HCT116 (cell line): ENCODE measurements at regions not wholly inside any gene's neighbourhood (a gene's known extent, or its start where the extent isn't known, plus 50 kb on each side); places are given as distances from the start of the nearest gene placed in this dataset.

Experiments
- ATAC-seq: fragments of 200-7000 bp; cut with Tn5 transposase; 2 replicates; pipeline ENCODE4 v1.9.1; 2020; ENCODE audit warnings: mild to moderate bottlenecking, moderate library complexity
- BruUV-seq: library from RNA; stranded (reverse); fragments of 400-500 nt; replicated peaks from 2 replicates; lab custom pipeline; 2021; lab: Mats Ljungman, UMichigan
- CTCF ChIA-PET: fragments of 300-600 bp; sonication (Branson Sonifier 250); formaldehyde crosslinking; loops from one replicate; lab custom pipeline; 2021; ENCODE audit warnings: antibody characterized with exemption; lab: Charles Lee
- POLR2A ChIA-PET: fragments of 300-600, 350-600 bp; sonication (Branson Sonifier 250); formaldehyde crosslinking; loops from one replicate; lab custom pipeline; 2021; ENCODE audit warnings: antibody characterized with exemption; lab: Charles Lee
- RAD21 ChIA-PET, 2 experiments: fragments of 300-600 bp; sonication (Branson Sonifier 250); formaldehyde crosslinking; loops; one replicate each; lab custom pipeline; 2023; ENCODE audit warnings: low total read pairs in 2 of 2; ENCODE audit not compliant: uncharacterized antibody in 2 of 2, unreplicated experiment in 2 of 2, low non-redundant PET in 1 of 2; lab: Charles Lee
- DNase-seq: peaks from one replicate; pipeline ENCODE4 v3.0.0-alpha.2; 2010; ENCODE audit warnings: low read depth, low spot score
- H2AFZ ChIP-seq: fragments of 200-600 bp; shearing (Covaris generic), sonication (generic); 2 replicates; pipeline ENCODE4 v1.6.1; 2017; ENCODE audit warnings: low read depth, mixed run types, mixed read lengths, antibody characterized with exemption, low read length; ENCODE audit not compliant: poor library complexity, severe bottlenecking
- H3K27ac ChIP-seq: 2 replicates; pipeline ENCODE4 v1.5.1; 2012; ENCODE audit warnings: low read depth, low read length
- H3K27me3 ChIP-seq: fragments of 200-600 bp; sonication (generic); 2 replicates; pipeline ENCODE4 v1.6.1; 2016; ENCODE audit warnings: mixed run types, low read length, mixed read lengths; ENCODE audit not compliant: insufficient read depth
- H3K36me3 ChIP-seq, 2 experiments: fragments of 200-500 bp in 1 of 2; fragments of 200-600 bp in 1 of 2; sonication (Bioruptor generic) in 1 of 2; sonication (generic) in 1 of 2; 2 replicates each; pipeline versions ENCODE4 v1.5.1 to v1.6.1; 2014 to 2016; ENCODE audit warnings: low read length in 2 of 2, inconsistent platforms in 1 of 2, mixed read lengths in 1 of 2, mixed run types in 1 of 2; ENCODE audit not compliant: insufficient read depth in 2 of 2, control insufficient read depth in 1 of 2
- H3K4me1 ChIP-seq, 2 experiments: fragments of 200-600 bp in 1 of 2; sonication (generic) in 1 of 2; 2 replicates each; pipeline versions ENCODE4 v1.5.1 to v1.6.1; 2012 to 2017; ENCODE audit warnings: low read length in 2 of 2, inconsistent platforms in 1 of 2, mild to moderate bottlenecking in 1 of 2, mixed read lengths in 1 of 2, mixed run types in 1 of 2, moderate library complexity in 1 of 2; ENCODE audit not compliant: insufficient read depth in 2 of 2, control insufficient read depth in 1 of 2
- H3K4me2 ChIP-seq: fragments of 200-600 bp; sonication (generic); 2 replicates; pipeline ENCODE4 v1.6.1; 2017; ENCODE audit warnings: mixed run types, low read length, mixed read lengths
- H3K4me3 ChIP-seq, 2 experiments: fragments of 200-600 bp in 1 of 2; sonication (generic) in 1 of 2; replicated peaks in 1 of 2; 2 replicates each; pipeline ENCODE4 v1.5.1; 2011 to 2016; ENCODE audit warnings: low read length in 2 of 2, control low read depth in 1 of 2, low read depth in 1 of 2, mild to moderate bottlenecking in 1 of 2, mixed read lengths in 1 of 2, mixed run types in 1 of 2
- H3K79me2 ChIP-seq: fragments of 200-600 bp; sonication (generic); 2 replicates; pipeline ENCODE4 v1.6.1; 2017; ENCODE audit warnings: mild to moderate bottlenecking, mixed run types, low read length, moderate library complexity, mixed read lengths; ENCODE audit not compliant: insufficient read depth
- H3K9ac ChIP-seq: fragments of 200-600 bp; sonication (generic); 2 replicates; pipeline ENCODE4 v1.6.1; 2016; ENCODE audit warnings: low read length, mixed read lengths
- H3K9me2 ChIP-seq: fragments of 200-600 bp; sonication (generic), shearing (Covaris generic); 2 replicates; pipeline ENCODE4 v1.6.1; 2017; ENCODE audit warnings: mixed run types, mild to moderate bottlenecking, moderate library complexity; ENCODE audit not compliant: insufficient read depth
- H3K9me3 ChIP-seq, 2 experiments: fragments of 200-500 bp in 1 of 2; fragments of 200-600 bp in 1 of 2; sonication (Bioruptor generic) in 1 of 2; sonication (generic) in 1 of 2; 2 replicates each; pipeline ENCODE4 v1.6.1; 2014 to 2017; ENCODE audit warnings: low read length in 2 of 2, mixed read lengths in 2 of 2, inconsistent platforms in 1 of 2, low read depth in 1 of 2, mild to moderate bottlenecking in 1 of 2, mixed run types in 1 of 2, moderate library complexity in 1 of 2; ENCODE audit not compliant: control insufficient read depth in 1 of 2, insufficient read depth in 1 of 2
- H4K20me1 ChIP-seq: fragments of 200-600 bp; sonication (generic), shearing (Covaris generic); 2 replicates; pipeline ENCODE4 v1.6.1; 2017; ENCODE audit warnings: mixed run types, mild to moderate bottlenecking, moderate library complexity; ENCODE audit not compliant: insufficient read depth
- CBX3 ChIP-seq: IDR thresholded peaks from 2 replicates; pipeline ENCODE4 v1.6.1; 2012; ENCODE audit warnings: low read depth
- CEBPB ChIP-seq: IDR thresholded peaks from 2 replicates; pipeline ENCODE4 v1.6.1; 2012; ENCODE audit warnings: low read depth
- ELF1 ChIP-seq: IDR thresholded peaks from 2 replicates; pipeline ENCODE4 v1.6.1; 2012; ENCODE audit warnings: low read depth, borderline replicate concordance
- FOSL1 ChIP-seq: IDR thresholded peaks from 2 replicates; pipeline ENCODE4 v1.6.1; 2012; ENCODE audit warnings: low read depth
- JUND ChIP-seq: IDR thresholded peaks from 2 replicates; pipeline ENCODE4 v1.6.1; 2012
- POLR2A ChIP-seq: IDR thresholded peaks from 2 replicates; pipeline ENCODE4 v1.7.0; 2011; ENCODE audit warnings: borderline replicate concordance; ENCODE audit not compliant: insufficient read depth, insufficient read length; ENCODE audit errors: extremely low read depth
- RAD21 ChIP-seq: IDR thresholded peaks from 2 replicates; pipeline ENCODE4 v1.6.1; 2012; ENCODE audit warnings: low read depth, mild to moderate bottlenecking
- SIN3A ChIP-seq: IDR thresholded peaks from 2 replicates; pipeline ENCODE4 v1.6.1; 2012; ENCODE audit warnings: low read depth
- intact Hi-C: fragments of 100-400 bp; cut with micrococcal nuclease; formaldehyde crosslinking; loops from 2 replicates; pipeline ENCODE4 v1.10.0; 2022
- TF ChIP-seq, protein P1 (sequence below): IDR thresholded peaks from 2 replicates; pipeline ENCODE4 v1.6.1; 2012
- TF ChIP-seq, protein P2 (sequence below), 3 experiments: fragments of 200-600 bp in 1 of 3; sonication (generic) in 1 of 3; IDR thresholded peaks in 2 of 3; conservative IDR thresholded peaks in 1 of 3; 2 replicates each; pipeline ENCODE4 v1.5.1; 2012 to 2017; ENCODE audit warnings: low read depth in 2 of 3, low read length in 2 of 3, antibody characterized with exemption in 1 of 3, borderline replicate concordance in 1 of 3, control low read depth in 1 of 3, mild to moderate bottlenecking in 1 of 3, mixed read lengths in 1 of 3, mixed run types in 1 of 3, moderate library complexity in 1 of 3; ENCODE audit not compliant: insufficient read depth in 1 of 3
- TF ChIP-seq, protein P3 (sequence below): IDR thresholded peaks from 2 replicates; pipeline ENCODE4 v1.6.1; 2012; ENCODE audit warnings: low read depth

DNA sequence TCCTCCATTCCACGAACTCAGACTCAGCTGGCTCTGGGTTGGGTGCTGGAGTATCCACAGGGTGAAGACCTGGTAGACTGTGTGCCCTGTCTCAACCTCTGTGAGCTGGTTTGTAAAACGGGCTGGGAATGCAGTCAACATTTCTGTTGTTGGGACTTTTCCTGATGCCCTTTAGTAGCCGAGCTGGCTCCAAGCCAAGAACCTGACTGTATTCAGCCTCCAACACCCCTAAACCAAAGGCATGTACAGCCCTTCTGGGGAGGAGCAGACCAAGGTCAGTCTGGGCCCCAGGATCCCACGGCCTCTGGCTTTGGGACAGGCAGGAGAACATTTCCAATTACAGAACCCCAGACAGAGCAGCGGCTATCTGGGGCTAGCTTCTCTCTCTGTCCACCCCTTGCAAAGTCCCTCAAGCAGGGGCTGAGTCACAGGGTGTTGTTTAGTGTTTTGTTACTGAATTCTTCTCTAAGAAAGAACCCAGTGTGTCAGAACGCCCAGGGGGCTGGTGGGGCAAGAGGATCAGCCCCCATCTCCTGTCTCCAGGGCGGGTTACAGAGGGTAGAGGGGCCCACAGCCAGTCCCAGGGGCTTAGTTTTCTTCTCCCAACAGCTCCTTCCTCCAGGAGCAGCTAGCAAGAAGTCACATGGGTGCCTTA is 56.8 kb upstream of the SLC6A6 start:
- ATAC-seq: no peak
- CTCF ChIA-PET: no interaction called here
- intact Hi-C loops: no loop called here
- no peak overlapping the region for H3K27ac ChIP-seq
- no peaks in the 10 kb centered on the region for H3K79me2 ChIP-seq
- no peaks in the 10 kb centered on the region for H3K27me3 ChIP-seq
- H3K9ac ChIP-seq: no peak overlapping the region
- no peak overlapping the region for H2AFZ ChIP-seq
- H3K9me2 ChIP-seq: no peaks in the 10 kb centered on the region
- RAD21 ChIA-PET: no interaction called here
- no TSS peak for BruUV-seq
- no peaks in the 10 kb centered on the region for H3K36me3 ChIP-seq
- no peak overlapping the region for H3K4me2 ChIP-seq
- POLR2A ChIA-PET: no interaction called here
- TF ChIP-seq, protein P1, sequence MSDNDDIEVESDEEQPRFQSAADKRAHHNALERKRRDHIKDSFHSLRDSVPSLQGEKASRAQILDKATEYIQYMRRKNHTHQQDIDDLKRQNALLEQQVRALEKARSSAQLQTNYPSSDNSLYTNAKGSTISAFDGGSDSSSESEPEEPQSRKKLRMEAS: no peak
- TF ChIP-seq RAD21 (no peak), POLR2A (no peak), SIN3A (no peak), JUND (no peak), FOSL1 (no peak), CEBPB (no peak), CBX3 (no peak), ELF1 (no peak)
- TF ChIP-seq, protein P2, sequence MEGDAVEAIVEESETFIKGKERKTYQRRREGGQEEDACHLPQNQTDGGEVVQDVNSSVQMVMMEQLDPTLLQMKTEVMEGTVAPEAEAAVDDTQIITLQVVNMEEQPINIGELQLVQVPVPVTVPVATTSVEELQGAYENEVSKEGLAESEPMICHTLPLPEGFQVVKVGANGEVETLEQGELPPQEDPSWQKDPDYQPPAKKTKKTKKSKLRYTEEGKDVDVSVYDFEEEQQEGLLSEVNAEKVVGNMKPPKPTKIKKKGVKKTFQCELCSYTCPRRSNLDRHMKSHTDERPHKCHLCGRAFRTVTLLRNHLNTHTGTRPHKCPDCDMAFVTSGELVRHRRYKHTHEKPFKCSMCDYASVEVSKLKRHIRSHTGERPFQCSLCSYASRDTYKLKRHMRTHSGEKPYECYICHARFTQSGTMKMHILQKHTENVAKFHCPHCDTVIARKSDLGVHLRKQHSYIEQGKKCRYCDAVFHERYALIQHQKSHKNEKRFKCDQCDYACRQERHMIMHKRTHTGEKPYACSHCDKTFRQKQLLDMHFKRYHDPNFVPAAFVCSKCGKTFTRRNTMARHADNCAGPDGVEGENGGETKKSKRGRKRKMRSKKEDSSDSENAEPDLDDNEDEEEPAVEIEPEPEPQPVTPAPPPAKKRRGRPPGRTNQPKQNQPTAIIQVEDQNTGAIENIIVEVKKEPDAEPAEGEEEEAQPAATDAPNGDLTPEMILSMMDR (IDR thresholded peaks at IDR 0.05 in 2 of 3, conservative IDR thresholded peaks at IDR 0.05 in 1 of 3; ENCODE audit: borderline replicate concordance in 1 of 3, insufficient read depth in 1 of 3, low read depth in 2 of 3, low read length in 2 of 3): no peak
- TF ChIP-seq, protein P3, sequence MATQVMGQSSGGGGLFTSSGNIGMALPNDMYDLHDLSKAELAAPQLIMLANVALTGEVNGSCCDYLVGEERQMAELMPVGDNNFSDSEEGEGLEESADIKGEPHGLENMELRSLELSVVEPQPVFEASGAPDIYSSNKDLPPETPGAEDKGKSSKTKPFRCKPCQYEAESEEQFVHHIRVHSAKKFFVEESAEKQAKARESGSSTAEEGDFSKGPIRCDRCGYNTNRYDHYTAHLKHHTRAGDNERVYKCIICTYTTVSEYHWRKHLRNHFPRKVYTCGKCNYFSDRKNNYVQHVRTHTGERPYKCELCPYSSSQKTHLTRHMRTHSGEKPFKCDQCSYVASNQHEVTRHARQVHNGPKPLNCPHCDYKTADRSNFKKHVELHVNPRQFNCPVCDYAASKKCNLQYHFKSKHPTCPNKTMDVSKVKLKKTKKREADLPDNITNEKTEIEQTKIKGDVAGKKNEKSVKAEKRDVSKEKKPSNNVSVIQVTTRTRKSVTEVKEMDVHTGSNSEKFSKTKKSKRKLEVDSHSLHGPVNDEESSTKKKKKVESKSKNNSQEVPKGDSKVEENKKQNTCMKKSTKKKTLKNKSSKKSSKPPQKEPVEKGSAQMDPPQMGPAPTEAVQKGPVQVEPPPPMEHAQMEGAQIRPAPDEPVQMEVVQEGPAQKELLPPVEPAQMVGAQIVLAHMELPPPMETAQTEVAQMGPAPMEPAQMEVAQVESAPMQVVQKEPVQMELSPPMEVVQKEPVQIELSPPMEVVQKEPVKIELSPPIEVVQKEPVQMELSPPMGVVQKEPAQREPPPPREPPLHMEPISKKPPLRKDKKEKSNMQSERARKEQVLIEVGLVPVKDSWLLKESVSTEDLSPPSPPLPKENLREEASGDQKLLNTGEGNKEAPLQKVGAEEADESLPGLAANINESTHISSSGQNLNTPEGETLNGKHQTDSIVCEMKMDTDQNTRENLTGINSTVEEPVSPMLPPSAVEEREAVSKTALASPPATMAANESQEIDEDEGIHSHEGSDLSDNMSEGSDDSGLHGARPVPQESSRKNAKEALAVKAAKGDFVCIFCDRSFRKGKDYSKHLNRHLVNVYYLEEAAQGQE: no peak
- DNase-seq: no peak
- H3K4me3 ChIP-seq: no peak overlapping the region
- no peaks in the 10 kb centered on the region for H4K20me1 ChIP-seq
- H3K4me1 ChIP-seq: no peaks in the 10 kb centered on the region
- H3K9me3 ChIP-seq: no peaks in the 10 kb centered on the region
